ENCODE measurements at regions not wholly inside any gene's neighbourhood (a gene's known extent, or its start where the extent isn't known, plus 50 kb on each side); places are given as distances from the start of the nearest gene placed in this dataset.

DNA sequence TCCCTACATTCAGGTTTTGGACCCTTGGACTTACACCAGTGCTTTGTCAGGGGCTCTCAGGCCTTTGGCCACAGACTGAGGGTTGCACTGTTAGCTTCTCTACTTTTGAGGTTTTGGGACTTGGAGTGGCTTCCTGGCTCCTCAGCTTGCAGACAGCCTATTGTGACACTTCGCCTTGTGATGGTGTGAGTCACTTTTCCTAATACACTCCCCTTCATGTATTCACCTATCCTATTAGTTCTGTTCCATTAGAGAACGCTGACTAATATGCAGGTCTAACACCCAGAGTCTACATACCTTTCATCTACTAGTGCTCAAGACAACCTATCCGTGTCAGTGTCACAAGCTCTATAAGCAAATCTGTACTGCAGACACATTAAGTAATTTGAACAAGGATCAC is 605.3 kb downstream of the KCNT2 start:
- TF ChIP-seq ZBTB1 (CRISPR knock-in tag; IDR thresholded peaks at IDR 0.05; ENCODE audit: borderline replicate concordance, low read depth) (no peak), ZNF174 (CRISPR knock-in tag; IDR thresholded peaks at IDR 0.05) (no peak)
- TF ChIP-seq, protein P1, sequence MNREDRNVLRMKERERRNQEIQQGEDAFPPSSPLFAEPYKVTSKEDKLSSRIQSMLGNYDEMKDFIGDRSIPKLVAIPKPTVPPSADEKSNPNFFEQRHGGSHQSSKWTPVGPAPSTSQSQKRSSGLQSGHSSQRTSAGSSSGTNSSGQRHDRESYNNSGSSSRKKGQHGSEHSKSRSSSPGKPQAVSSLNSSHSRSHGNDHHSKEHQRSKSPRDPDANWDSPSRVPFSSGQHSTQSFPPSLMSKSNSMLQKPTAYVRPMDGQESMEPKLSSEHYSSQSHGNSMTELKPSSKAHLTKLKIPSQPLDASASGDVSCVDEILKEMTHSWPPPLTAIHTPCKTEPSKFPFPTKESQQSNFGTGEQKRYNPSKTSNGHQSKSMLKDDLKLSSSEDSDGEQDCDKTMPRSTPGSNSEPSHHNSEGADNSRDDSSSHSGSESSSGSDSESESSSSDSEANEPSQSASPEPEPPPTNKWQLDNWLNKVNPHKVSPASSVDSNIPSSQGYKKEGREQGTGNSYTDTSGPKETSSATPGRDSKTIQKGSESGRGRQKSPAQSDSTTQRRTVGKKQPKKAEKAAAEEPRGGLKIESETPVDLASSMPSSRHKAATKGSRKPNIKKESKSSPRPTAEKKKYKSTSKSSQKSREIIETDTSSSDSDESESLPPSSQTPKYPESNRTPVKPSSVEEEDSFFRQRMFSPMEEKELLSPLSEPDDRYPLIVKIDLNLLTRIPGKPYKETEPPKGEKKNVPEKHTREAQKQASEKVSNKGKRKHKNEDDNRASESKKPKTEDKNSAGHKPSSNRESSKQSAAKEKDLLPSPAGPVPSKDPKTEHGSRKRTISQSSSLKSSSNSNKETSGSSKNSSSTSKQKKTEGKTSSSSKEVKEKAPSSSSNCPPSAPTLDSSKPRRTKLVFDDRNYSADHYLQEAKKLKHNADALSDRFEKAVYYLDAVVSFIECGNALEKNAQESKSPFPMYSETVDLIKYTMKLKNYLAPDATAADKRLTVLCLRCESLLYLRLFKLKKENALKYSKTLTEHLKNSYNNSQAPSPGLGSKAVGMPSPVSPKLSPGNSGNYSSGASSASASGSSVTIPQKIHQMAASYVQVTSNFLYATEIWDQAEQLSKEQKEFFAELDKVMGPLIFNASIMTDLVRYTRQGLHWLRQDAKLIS (CRISPR knock-in tag; IDR thresholded peaks at IDR 0.05) = no peak
- TF ChIP-seq, protein P2, sequence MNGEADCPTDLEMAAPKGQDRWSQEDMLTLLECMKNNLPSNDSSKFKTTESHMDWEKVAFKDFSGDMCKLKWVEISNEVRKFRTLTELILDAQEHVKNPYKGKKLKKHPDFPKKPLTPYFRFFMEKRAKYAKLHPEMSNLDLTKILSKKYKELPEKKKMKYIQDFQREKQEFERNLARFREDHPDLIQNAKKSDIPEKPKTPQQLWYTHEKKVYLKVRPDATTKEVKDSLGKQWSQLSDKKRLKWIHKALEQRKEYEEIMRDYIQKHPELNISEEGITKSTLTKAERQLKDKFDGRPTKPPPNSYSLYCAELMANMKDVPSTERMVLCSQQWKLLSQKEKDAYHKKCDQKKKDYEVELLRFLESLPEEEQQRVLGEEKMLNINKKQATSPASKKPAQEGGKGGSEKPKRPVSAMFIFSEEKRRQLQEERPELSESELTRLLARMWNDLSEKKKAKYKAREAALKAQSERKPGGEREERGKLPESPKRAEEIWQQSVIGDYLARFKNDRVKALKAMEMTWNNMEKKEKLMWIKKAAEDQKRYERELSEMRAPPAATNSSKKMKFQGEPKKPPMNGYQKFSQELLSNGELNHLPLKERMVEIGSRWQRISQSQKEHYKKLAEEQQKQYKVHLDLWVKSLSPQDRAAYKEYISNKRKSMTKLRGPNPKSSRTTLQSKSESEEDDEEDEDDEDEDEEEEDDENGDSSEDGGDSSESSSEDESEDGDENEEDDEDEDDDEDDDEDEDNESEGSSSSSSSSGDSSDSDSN (IDR thresholded peaks at IDR 0.05; ENCODE audit: borderline replicate concordance in 1 of 2, low read depth in 2 of 2, low read length in 2 of 2) = no peak
- TF ChIP-seq, protein P3, sequence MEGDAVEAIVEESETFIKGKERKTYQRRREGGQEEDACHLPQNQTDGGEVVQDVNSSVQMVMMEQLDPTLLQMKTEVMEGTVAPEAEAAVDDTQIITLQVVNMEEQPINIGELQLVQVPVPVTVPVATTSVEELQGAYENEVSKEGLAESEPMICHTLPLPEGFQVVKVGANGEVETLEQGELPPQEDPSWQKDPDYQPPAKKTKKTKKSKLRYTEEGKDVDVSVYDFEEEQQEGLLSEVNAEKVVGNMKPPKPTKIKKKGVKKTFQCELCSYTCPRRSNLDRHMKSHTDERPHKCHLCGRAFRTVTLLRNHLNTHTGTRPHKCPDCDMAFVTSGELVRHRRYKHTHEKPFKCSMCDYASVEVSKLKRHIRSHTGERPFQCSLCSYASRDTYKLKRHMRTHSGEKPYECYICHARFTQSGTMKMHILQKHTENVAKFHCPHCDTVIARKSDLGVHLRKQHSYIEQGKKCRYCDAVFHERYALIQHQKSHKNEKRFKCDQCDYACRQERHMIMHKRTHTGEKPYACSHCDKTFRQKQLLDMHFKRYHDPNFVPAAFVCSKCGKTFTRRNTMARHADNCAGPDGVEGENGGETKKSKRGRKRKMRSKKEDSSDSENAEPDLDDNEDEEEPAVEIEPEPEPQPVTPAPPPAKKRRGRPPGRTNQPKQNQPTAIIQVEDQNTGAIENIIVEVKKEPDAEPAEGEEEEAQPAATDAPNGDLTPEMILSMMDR (IDR thresholded peaks at IDR 0.05 in 2 of 3, conservative IDR thresholded peaks at IDR 0.05 in 1 of 3; ENCODE audit: insufficient read depth in 2 of 3, low read depth in 1 of 3, low read length in 3 of 3) = no peak

Data from K562 (cell line).